NCI-H2107 treated with DMSO at 0.1 percent for 48 hours (cell line): ENCODE measurements at regions not wholly inside any gene's neighbourhood (a gene's known extent, or its start where the extent isn't known, plus 50 kb on each side); places are given as distances from the start of the nearest gene placed in this dataset.
"Not testable (repeated sequence)": the region's sequence is repeated elsewhere in the genome, so short reads cannot be mapped to it uniquely, and the experiment has no call there.

ENCODE experiments used
- DNase-seq: peaks from one replicate; lab custom pipeline; 2025; ENCODE audit not compliant: unreplicated experiment; lab: John Stamatoyannopoulos, UW

- no peak for DNase-seq
Measured at GRCh38 chr7:155377071-155377837, 79.6 kb downstream of the INSIG1 start.

GRCh38 chr7:155377838-155378579, 79.9 kb upstream of the EN2 start:
- DNase-seq = no peak

GRCh38 chr7:155378580-155378934, 79.4 kb upstream of the EN2 start:
- DNase-seq = no peak

GRCh38 chr7:155378959-155379871, 78.7 kb upstream of the EN2 start:
- no peak for DNase-seq

- DNase-seq = peak; percentile 31
Measured at GRCh38 chr7:155380221-155380861, 77.6 kb upstream of the EN2 start.

GRCh38 chr7:155380976-155381851, 76.7 kb upstream of the EN2 start:
- DNase-seq = no peak

GRCh38 chr7:155381852-155382801, 75.8 kb upstream of the EN2 start:
- DNase-seq = no peak

GRCh38 chr7:155382802-155383171, 75.1 kb upstream of the EN2 start:
- DNase-seq = no peak

- DNase-seq = no peak
Measured at GRCh38 chr7:155383756-155384491, 74.0 kb upstream of the EN2 start.

- DNase-seq = no peak
Measured at GRCh38 chr7:155384751-155385150, 73.2 kb upstream of the EN2 start.

- not testable (repeated sequence) for DNase-seq
Measured at GRCh38 chr7:155385182-155385581, 72.7 kb upstream of the EN2 start.

GRCh38 chr7:155386608-155387007, 71.3 kb upstream of the EN2 start:
- DNase-seq = no peak

- no peak for DNase-seq
Measured at GRCh38 chr7:155387066-155387620, 70.8 kb upstream of the EN2 start.

GRCh38 chr7:155388561-155388960, 69.4 kb upstream of the EN2 start:
- no peak for DNase-seq

- no peak for DNase-seq
Measured at GRCh38 chr7:155391414-155391813, 66.5 kb upstream of the EN2 start.

GRCh38 chr7:155392726-155393570, 65.0 kb upstream of the EN2 start:
- DNase-seq = no peak

GRCh38 chr7:155394413-155394812, 63.5 kb upstream of the EN2 start:
- no peak for DNase-seq
